ENCODE measurements at regions not wholly inside any gene's neighbourhood (a gene's known extent, or its start where the extent isn't known, plus 50 kb on each side); places are given as distances from the start of the nearest gene placed in this dataset.

DNA sequence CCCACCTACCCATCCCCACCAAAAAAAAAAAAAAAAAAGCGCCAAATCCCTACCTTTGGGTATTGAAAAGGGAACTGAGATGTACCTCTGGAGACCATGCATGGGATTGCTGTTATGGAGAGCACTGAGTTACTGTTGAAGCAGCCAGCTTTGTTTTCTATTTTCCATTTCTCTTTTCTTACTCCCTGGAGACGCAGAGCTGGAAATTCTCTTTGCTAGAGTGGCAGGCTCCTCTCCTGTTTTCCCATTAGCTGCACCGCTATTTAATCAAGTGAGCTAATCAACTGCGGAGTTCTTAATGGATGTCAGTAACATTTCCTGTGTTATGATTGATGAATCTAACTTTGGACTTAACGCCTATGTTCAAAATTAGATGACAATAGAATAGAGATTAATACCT, 136.1 kb upstream of the LMCD1 start:
- Histone ChIP-seq H3F3A (ENCODE audit: insufficient read depth, low read length) (no peaks in the 10 kb centered on the region), H4K20me1 (ENCODE audit: insufficient read depth, low read length) (no peaks in the 10 kb centered on the region), H3K27ac (ENCODE audit: low read depth, low read length, poor library complexity, severe bottlenecking) (no peak overlapping the region), H3K9me3 (ENCODE audit: low read length) (no peaks in the 10 kb centered on the region), H3K9me2 (ENCODE audit: low read depth, low read length) (no peaks in the 10 kb centered on the region), H3K36me3 (ENCODE audit: insufficient read depth, low read length) (no peaks in the 10 kb centered on the region), H3K4me1 (ENCODE audit: insufficient read depth, low read length, severe bottlenecking) (no peaks in the 10 kb centered on the region), H3K27me3 (ENCODE audit: insufficient read depth, low read length) (no peaks in the 10 kb centered on the region), H3K79me2 (ENCODE audit: insufficient read depth, low read length) (no peaks in the 10 kb centered on the region), H3K4me3 (ENCODE audit: low read depth, low read length, poor library complexity, severe bottlenecking) (no peak overlapping the region), H2AFZ (ENCODE audit: low read length) (no peak overlapping the region), H3K9ac (ENCODE audit: low read length) (no peak overlapping the region), H3K4me2 (ENCODE audit: low read length) (no peak overlapping the region)
- TF ChIP-seq, protein P1, sequence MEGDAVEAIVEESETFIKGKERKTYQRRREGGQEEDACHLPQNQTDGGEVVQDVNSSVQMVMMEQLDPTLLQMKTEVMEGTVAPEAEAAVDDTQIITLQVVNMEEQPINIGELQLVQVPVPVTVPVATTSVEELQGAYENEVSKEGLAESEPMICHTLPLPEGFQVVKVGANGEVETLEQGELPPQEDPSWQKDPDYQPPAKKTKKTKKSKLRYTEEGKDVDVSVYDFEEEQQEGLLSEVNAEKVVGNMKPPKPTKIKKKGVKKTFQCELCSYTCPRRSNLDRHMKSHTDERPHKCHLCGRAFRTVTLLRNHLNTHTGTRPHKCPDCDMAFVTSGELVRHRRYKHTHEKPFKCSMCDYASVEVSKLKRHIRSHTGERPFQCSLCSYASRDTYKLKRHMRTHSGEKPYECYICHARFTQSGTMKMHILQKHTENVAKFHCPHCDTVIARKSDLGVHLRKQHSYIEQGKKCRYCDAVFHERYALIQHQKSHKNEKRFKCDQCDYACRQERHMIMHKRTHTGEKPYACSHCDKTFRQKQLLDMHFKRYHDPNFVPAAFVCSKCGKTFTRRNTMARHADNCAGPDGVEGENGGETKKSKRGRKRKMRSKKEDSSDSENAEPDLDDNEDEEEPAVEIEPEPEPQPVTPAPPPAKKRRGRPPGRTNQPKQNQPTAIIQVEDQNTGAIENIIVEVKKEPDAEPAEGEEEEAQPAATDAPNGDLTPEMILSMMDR (IDR thresholded peaks at IDR 0.05; ENCODE audit: low read length): no peak
- TF ChIP-seq EZH2 (IDR thresholded peaks at IDR 0.05; ENCODE audit: borderline replicate concordance, low read length): no peak

DNA sequence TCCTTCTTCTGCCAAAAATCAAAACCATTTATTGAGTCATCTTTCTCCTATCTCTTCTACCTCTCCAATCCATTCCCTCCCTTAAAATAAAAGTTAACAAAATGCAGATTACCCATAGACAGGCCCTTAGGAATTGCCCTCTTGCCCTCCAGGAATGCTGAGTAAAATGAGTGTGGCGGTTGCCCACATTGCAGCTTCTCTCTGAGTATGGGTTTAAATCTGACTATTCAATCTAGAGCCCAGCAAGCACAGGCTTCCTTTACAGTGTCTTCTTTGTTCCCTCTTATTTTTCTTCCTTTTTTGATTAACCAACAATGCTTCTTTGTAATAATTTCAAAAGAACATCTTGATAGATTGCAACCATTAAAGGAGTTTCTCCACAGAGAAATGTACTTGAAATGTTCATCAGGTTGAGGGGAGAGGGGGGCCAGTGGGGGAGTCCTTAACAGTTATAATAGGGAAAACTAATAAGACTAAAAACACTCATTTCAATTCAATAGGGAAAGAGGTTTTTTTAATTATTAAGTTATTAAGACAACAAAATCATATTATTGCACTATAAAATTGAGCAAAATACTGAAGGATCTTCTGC, 135.3 kb upstream of the LMCD1 start:
- Histone ChIP-seq H3K36me3 (ENCODE audit: insufficient read depth, low read length) (no peaks in the 10 kb centered on the region), H3K27me3 (ENCODE audit: insufficient read depth, low read length) (no peaks in the 10 kb centered on the region), H3K4me3 (ENCODE audit: low read depth, low read length, poor library complexity, severe bottlenecking) (no peak overlapping the region), H3K9ac (ENCODE audit: low read length) (no peak overlapping the region), H4K20me1 (ENCODE audit: insufficient read depth, low read length) (no peaks in the 10 kb centered on the region), H3K9me2 (ENCODE audit: low read depth, low read length) (no peaks in the 10 kb centered on the region), H3F3A (ENCODE audit: insufficient read depth, low read length) (no peaks in the 10 kb centered on the region), H3K9me3 (ENCODE audit: low read length) (no peaks in the 10 kb centered on the region), H2AFZ (ENCODE audit: low read length) (no peak overlapping the region), H3K4me2 (ENCODE audit: low read length) (no peak overlapping the region), H3K4me1 (ENCODE audit: insufficient read depth, low read length, severe bottlenecking) (no peaks in the 10 kb centered on the region), H3K27ac (ENCODE audit: low read depth, low read length, poor library complexity, severe bottlenecking) (no peak overlapping the region), H3K79me2 (ENCODE audit: insufficient read depth, low read length) (no peaks in the 10 kb centered on the region)
- no peak for TF ChIP-seq EZH2 (IDR thresholded peaks at IDR 0.05; ENCODE audit: borderline replicate concordance, low read length)
- TF ChIP-seq, protein P1 (IDR thresholded peaks at IDR 0.05; ENCODE audit: low read length): no peak

DNA sequence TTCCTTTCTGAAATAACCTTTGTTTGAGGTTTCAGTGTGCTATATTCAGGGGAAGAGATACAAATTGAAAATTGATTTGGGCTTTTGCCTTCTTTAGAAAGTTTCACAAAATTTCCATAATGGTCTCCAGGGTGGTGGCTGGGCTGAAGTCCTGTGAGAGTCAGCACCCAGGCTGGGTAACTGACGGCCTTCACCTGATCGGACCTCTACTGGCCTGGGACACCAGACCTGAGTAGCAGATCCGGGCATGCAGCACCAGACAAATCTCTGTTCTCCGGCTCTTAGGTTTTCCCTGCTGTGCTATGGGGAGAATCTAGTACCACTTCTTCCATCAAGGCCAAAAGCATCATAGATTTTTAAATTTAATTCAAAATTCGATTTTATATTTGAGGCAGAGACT, 133.0 kb upstream of the LMCD1 start:
- Histone ChIP-seq H3K27ac (ENCODE audit: low read depth, low read length, poor library complexity, severe bottlenecking) (no peak overlapping the region), H3F3A (ENCODE audit: insufficient read depth, low read length) (no peaks in the 10 kb centered on the region), H2AFZ (ENCODE audit: low read length) (no peak overlapping the region), H3K9ac (ENCODE audit: low read length) (no peak overlapping the region), H3K4me1 (ENCODE audit: insufficient read depth, low read length, severe bottlenecking) (no peaks in the 10 kb centered on the region), H3K4me3 (ENCODE audit: low read depth, low read length, poor library complexity, severe bottlenecking) (no peak overlapping the region), H3K4me2 (ENCODE audit: low read length) (no peak overlapping the region), H3K9me3 (ENCODE audit: low read length) (no peaks in the 10 kb centered on the region), H3K79me2 (ENCODE audit: insufficient read depth, low read length) (no peaks in the 10 kb centered on the region), H3K9me2 (ENCODE audit: low read depth, low read length) (no peaks in the 10 kb centered on the region), H4K20me1 (ENCODE audit: insufficient read depth, low read length) (no peaks in the 10 kb centered on the region), H3K27me3 (ENCODE audit: insufficient read depth, low read length) (no peaks in the 10 kb centered on the region), H3K36me3 (ENCODE audit: insufficient read depth, low read length) (no peaks in the 10 kb centered on the region)
- no peak for TF ChIP-seq EZH2 (IDR thresholded peaks at IDR 0.05; ENCODE audit: borderline replicate concordance, low read length)
- TF ChIP-seq, protein P1 (IDR thresholded peaks at IDR 0.05; ENCODE audit: low read length): no peak

Data from OCI-LY1 (cell line).